ENCODE measurements at regions not wholly inside any gene's neighbourhood (a gene's known extent, or its start where the extent isn't known, plus 50 kb on each side); places are given as distances from the start of the nearest gene placed in this dataset.

- no peaks in the 10 kb centered on the region for H3F3A ChIP-seq (ENCODE audit: insufficient read depth)
- no peaks in the 10 kb centered on the region for H3K9me2 ChIP-seq (ENCODE audit: insufficient read depth)
- DNase-seq = no peak
- no peaks in the 10 kb centered on the region for H3K4me1 ChIP-seq (ENCODE audit: insufficient read depth)
- no peak overlapping the region for H3K27ac ChIP-seq
- TF ChIP-seq EZH2phosphoT487 (IDR thresholded peaks at IDR 0.05; ENCODE audit: insufficient read depth, low read depth) = no peak
- TF ChIP-seq EZH2 (IDR thresholded peaks at IDR 0.05; ENCODE audit: insufficient read depth, poor library complexity, severe bottlenecking) = no peak
- H3K36me3 ChIP-seq (ENCODE audit: low read depth) = no peaks in the 10 kb centered on the region
- no peak overlapping the region for H2AFZ ChIP-seq
- no peaks in the 10 kb centered on the region for H4K20me1 ChIP-seq (ENCODE audit: insufficient read depth)
- 67 to 72% methylated on average over 22 of the region's 22 CpGs for WGBS, 2 experiments (ENCODE audit: low coverage in 1 of 2, low lambda C conversion rate in 2 of 2, missing lambda C conversion rate in 2 of 2)
- no peak overlapping the region for H3K4me3 ChIP-seq
- no peaks in the 10 kb centered on the region for H3K27me3 ChIP-seq (replicated peaks; ENCODE audit: insufficient read depth)
- no peak overlapping the region for H3K4me2 ChIP-seq (ENCODE audit: unreplicated experiment)
- in situ Hi-C loops (cut with MboI) = no loop called here
- no peak overlapping the region for H3K9ac ChIP-seq
- H3K79me2 ChIP-seq (ENCODE audit: insufficient read depth) = no peaks in the 10 kb centered on the region
- no peaks in the 10 kb centered on the region for H3K9me3 ChIP-seq (ENCODE audit: low read depth)
Measured at GRCh38 chr2:51581636-51582267, 549.8 kb upstream of the NRXN1 start.

GRCh38 chr2:51579412-51579811, 547.5 kb upstream of the NRXN1 start:
- Histone ChIP-seq H3F3A (ENCODE audit: insufficient read depth) (no peaks in the 10 kb centered on the region), H3K4me3 (no peak overlapping the region), H3K79me2 (ENCODE audit: insufficient read depth) (no peaks in the 10 kb centered on the region), H3K9me3 (ENCODE audit: low read depth) (no peaks in the 10 kb centered on the region), H3K4me2 (ENCODE audit: unreplicated experiment) (no peak overlapping the region), H3K27ac (no peak overlapping the region), H3K4me1 (ENCODE audit: insufficient read depth) (no peaks in the 10 kb centered on the region), H3K9ac (no peak overlapping the region), H3K36me3 (ENCODE audit: low read depth) (no peaks in the 10 kb centered on the region), H3K9me2 (ENCODE audit: insufficient read depth) (no peaks in the 10 kb centered on the region), H2AFZ (no peak overlapping the region), H4K20me1 (ENCODE audit: insufficient read depth) (no peaks in the 10 kb centered on the region), H3K27me3 (replicated peaks; ENCODE audit: insufficient read depth) (no peaks in the 10 kb centered on the region)
- WGBS, 2 experiments (ENCODE audit: low coverage in 1 of 2, low lambda C conversion rate in 2 of 2, missing lambda C conversion rate in 2 of 2) = 20 to 31% methylated on average over 1 of the region's 1 CpG
- in situ Hi-C loops (cut with MboI) = no loop called here
- no peak for TF ChIP-seq EZH2 (IDR thresholded peaks at IDR 0.05; ENCODE audit: insufficient read depth, poor library complexity, severe bottlenecking)
- TF ChIP-seq EZH2phosphoT487 (IDR thresholded peaks at IDR 0.05; ENCODE audit: insufficient read depth, low read depth) = no peak
- no peak for DNase-seq

- no peak overlapping the region for H3K27ac ChIP-seq
- TF ChIP-seq EZH2 (IDR thresholded peaks at IDR 0.05; ENCODE audit: insufficient read depth, poor library complexity, severe bottlenecking) = no peak
Measured at GRCh38 chr2:51575181-51575580, 543.2 kb upstream of the NRXN1 start.

GRCh38 chr2:51559026-51559425, 527.1 kb upstream of the NRXN1 start:
- no peaks in the 10 kb centered on the region for H3K36me3 ChIP-seq (ENCODE audit: low read depth)
- H3K9me3 ChIP-seq (ENCODE audit: low read depth) = no peaks in the 10 kb centered on the region
- no peak for DNase-seq
- no peak overlapping the region for H3K4me3 ChIP-seq
- no peak for TF ChIP-seq EZH2 (IDR thresholded peaks at IDR 0.05; ENCODE audit: insufficient read depth, poor library complexity, severe bottlenecking)
- TF ChIP-seq EZH2phosphoT487 (IDR thresholded peaks at IDR 0.05; ENCODE audit: insufficient read depth, low read depth) = no peak
- H3K4me1 ChIP-seq (ENCODE audit: insufficient read depth) = no peaks in the 10 kb centered on the region
- no peaks in the 10 kb centered on the region for H3K9me2 ChIP-seq (ENCODE audit: insufficient read depth)
- H3K79me2 ChIP-seq (ENCODE audit: insufficient read depth) = no peaks in the 10 kb centered on the region
- H3K4me2 ChIP-seq (ENCODE audit: unreplicated experiment) = no peak overlapping the region
- H3K27me3 ChIP-seq (replicated peaks; ENCODE audit: insufficient read depth) = no peaks in the 10 kb centered on the region
- H4K20me1 ChIP-seq (ENCODE audit: insufficient read depth) = no peaks in the 10 kb centered on the region
- H3F3A ChIP-seq (ENCODE audit: insufficient read depth) = no peaks in the 10 kb centered on the region
- H3K9ac ChIP-seq = no peak overlapping the region
- in situ Hi-C loops (cut with MboI) = no loop called here
- no peak overlapping the region for H2AFZ ChIP-seq
- no peak overlapping the region for H3K27ac ChIP-seq

More at GRCh38 chr2:51575181-51575580, 543.2 kb upstream of the NRXN1 start:
- Histone ChIP-seq H3K4me2 (ENCODE audit: unreplicated experiment) (no peak overlapping the region), H3K79me2 (ENCODE audit: insufficient read depth) (no peaks in the 10 kb centered on the region), H3F3A (ENCODE audit: insufficient read depth) (no peaks in the 10 kb centered on the region), H3K36me3 (ENCODE audit: low read depth) (no peaks in the 10 kb centered on the region), H3K9me3 (ENCODE audit: low read depth) (no peaks in the 10 kb centered on the region), H3K9me2 (ENCODE audit: insufficient read depth) (no peaks in the 10 kb centered on the region), H3K9ac (no peak overlapping the region), H2AFZ (no peak overlapping the region), H3K27me3 (replicated peaks; ENCODE audit: insufficient read depth) (no peaks in the 10 kb centered on the region), H4K20me1 (ENCODE audit: insufficient read depth) (no peaks in the 10 kb centered on the region), H3K4me1 (ENCODE audit: insufficient read depth) (no peaks in the 10 kb centered on the region), H3K4me3 (no peak overlapping the region)
- no peak for DNase-seq
- in situ Hi-C loops (cut with MboI) = no loop called here
- WGBS, 2 experiments (ENCODE audit: low coverage in 1 of 2, low lambda C conversion rate in 2 of 2, missing lambda C conversion rate in 2 of 2) = 9 to 11% methylated on average over 1 of the region's 1 CpG

- no peak overlapping the region for H3K9ac ChIP-seq
Measured at GRCh38 chr2:51553476-51553875, 521.5 kb upstream of the NRXN1 start.

More at GRCh38 chr2:51553476-51553875, 521.5 kb upstream of the NRXN1 start:
- H3K9me3 ChIP-seq (ENCODE audit: low read depth) = peaks cover 3% of the 10 kb centered on the region
- H3K4me1 ChIP-seq (ENCODE audit: insufficient read depth) = no peaks in the 10 kb centered on the region
- H4K20me1 ChIP-seq (ENCODE audit: insufficient read depth) = no peaks in the 10 kb centered on the region
- H2AFZ ChIP-seq = no peak overlapping the region
- no peaks in the 10 kb centered on the region for H3K27me3 ChIP-seq (replicated peaks; ENCODE audit: insufficient read depth)
- in situ Hi-C loops (cut with MboI) = no loop called here
- H3K4me2 ChIP-seq (ENCODE audit: unreplicated experiment) = no peak overlapping the region
- WGBS, 2 experiments (ENCODE audit: low coverage in 1 of 2, low lambda C conversion rate in 2 of 2, missing lambda C conversion rate in 2 of 2) = 13 to 14% methylated on average over 2 of the region's 2 CpGs
- no peak overlapping the region for H3K27ac ChIP-seq
- no peaks in the 10 kb centered on the region for H3K9me2 ChIP-seq (ENCODE audit: insufficient read depth)
- H3F3A ChIP-seq (ENCODE audit: insufficient read depth) = no peaks in the 10 kb centered on the region
- no peaks in the 10 kb centered on the region for H3K79me2 ChIP-seq (ENCODE audit: insufficient read depth)
- no peak for TF ChIP-seq EZH2phosphoT487 (IDR thresholded peaks at IDR 0.05; ENCODE audit: insufficient read depth, low read depth)
- no peak for TF ChIP-seq EZH2 (IDR thresholded peaks at IDR 0.05; ENCODE audit: insufficient read depth, poor library complexity, severe bottlenecking)
- H3K36me3 ChIP-seq (ENCODE audit: low read depth) = no peaks in the 10 kb centered on the region
- no peak overlapping the region for H3K4me3 ChIP-seq
- no peak for DNase-seq

Data from GM23248 (cell line).